Subcutaneous abdominal adipose tissue (tissue), 5 donors: ENCODE measurements at regions not wholly inside any gene's neighbourhood (a gene's known extent, or its start where the extent isn't known, plus 50 kb on each side); places are given as distances from the start of the nearest gene placed in this dataset.

Experiments
- H3K27ac ChIP-seq: one replicate; pipeline ENCODE4 v1.7.0; 2013; ENCODE audit warnings: low read depth, mild to moderate bottlenecking, inconsistent platforms, low read length, moderate library complexity
- H3K27me3 ChIP-seq, 5 donors: one replicate each; pipeline ENCODE4 v1.7.0; 2013; ENCODE audit warnings: low read length in 5 of 5, inconsistent platforms in 1 of 5; ENCODE audit not compliant: control insufficient read depth in 5 of 5, insufficient read depth in 4 of 5
- H3K36me3 ChIP-seq, 5 donors: one replicate each; pipeline ENCODE4 v1.7.0; 2013; ENCODE audit warnings: low read length in 5 of 5; ENCODE audit not compliant: control insufficient read depth in 5 of 5, insufficient read depth in 5 of 5
- H3K4me1 ChIP-seq, 5 donors: one replicate each; pipeline ENCODE4 v1.7.0; 2013; ENCODE audit warnings: low read length in 5 of 5, mild to moderate bottlenecking in 3 of 5, moderate library complexity in 1 of 5; ENCODE audit not compliant: control insufficient read depth in 5 of 5, insufficient read depth in 5 of 5
- H3K4me3 ChIP-seq, 5 donors: one replicate each; pipeline ENCODE4 v1.7.0; 2013; ENCODE audit warnings: low read length in 5 of 5, low read depth in 1 of 5
- H3K9ac ChIP-seq, 5 donors: one replicate each; pipeline ENCODE4 v1.7.0; 2013; ENCODE audit warnings: low read length in 5 of 5, mild to moderate bottlenecking in 4 of 5, moderate library complexity in 3 of 5
- H3K9me3 ChIP-seq, 5 donors: one replicate each; pipeline ENCODE4 v1.7.0; 2013; ENCODE audit warnings: low read length in 5 of 5; ENCODE audit not compliant: control insufficient read depth in 5 of 5
- donor health status: healthy.
- donor health status: healthy.
- donor health status: healthy.
- donor health status: healthy.
- donor health status: healthy.

DNA sequence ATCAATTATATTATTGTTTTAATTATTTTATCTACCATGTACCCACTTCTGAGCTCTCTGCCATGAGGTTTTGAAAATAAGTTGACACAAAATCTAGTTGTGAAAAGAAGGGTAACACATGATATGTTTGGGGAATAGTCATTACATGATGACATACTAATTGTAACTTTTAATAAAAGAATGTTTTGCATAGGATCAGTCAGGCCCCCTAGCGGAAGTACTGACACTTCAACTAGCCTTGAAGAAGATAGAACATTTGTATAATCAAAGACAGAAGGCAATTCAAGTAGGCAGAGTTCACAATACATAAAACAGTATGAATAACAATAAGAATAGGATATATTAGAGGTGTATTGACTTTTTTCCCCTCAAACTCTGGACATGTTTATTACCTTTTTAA lies 1191.0 kb upstream of the AGA start:
- no peak overlapping the region for H3K27ac ChIP-seq

DNA sequence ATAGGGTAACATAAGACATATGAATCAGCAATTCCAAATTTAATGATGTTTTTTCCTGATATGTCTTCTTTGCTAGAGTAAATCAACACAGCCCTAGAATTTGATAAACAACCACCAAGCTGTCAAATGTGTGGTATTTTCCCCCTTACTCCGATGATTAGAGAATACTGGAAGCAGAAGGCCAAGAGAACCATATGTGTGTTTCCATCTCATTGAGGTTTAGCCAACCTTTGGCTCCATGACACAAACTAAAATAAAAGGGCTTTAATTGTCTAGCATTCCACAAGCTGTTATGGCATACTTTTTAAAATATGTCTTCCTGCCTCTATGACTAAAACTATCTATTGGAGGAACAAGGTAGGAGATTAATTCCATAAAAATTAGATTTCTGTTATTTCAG lies 1222.4 kb upstream of the AGA start:
- no peaks in the 10 kb centered on the region for H3K36me3 ChIP-seq
- no peak overlapping the region for H3K4me3 ChIP-seq
- H3K9ac ChIP-seq, result no peak overlapping the region
- H3K27ac ChIP-seq, result no peak overlapping the region
- H3K9me3 ChIP-seq, result peaks cover 0 to 3% (median 0%) of the 10 kb centered on the region in 5 donors
- H3K4me1 ChIP-seq, result no peaks in the 10 kb centered on the region
- no peaks in the 10 kb centered on the region for H3K27me3 ChIP-seq

More for the DNA sequence above, 1191.0 kb upstream of the AGA start:
- no peaks in the 10 kb centered on the region for H3K27me3 ChIP-seq
- H3K9ac ChIP-seq, result no peak overlapping the region
- H3K4me3 ChIP-seq, result no peak overlapping the region
- no peaks in the 10 kb centered on the region for H3K4me1 ChIP-seq
- H3K9me3 ChIP-seq, result no peaks in the 10 kb centered on the region
- no peaks in the 10 kb centered on the region for H3K36me3 ChIP-seq

- no peak overlapping the region for H3K27ac ChIP-seq
- no peak overlapping the region for H3K4me3 ChIP-seq
- no peaks in the 10 kb centered on the region for H3K4me1 ChIP-seq
- H3K9ac ChIP-seq, result no peak overlapping the region
- H3K36me3 ChIP-seq, result no peaks in the 10 kb centered on the region
- no peaks in the 10 kb centered on the region for H3K27me3 ChIP-seq
- H3K9me3 ChIP-seq, result peaks cover 0 to 6% (median 4%) of the 10 kb centered on the region in 5 donors
These were observed 1223.7 kb upstream of the AGA start for GRCh38 chr4:178665916-178666315.

DNA sequence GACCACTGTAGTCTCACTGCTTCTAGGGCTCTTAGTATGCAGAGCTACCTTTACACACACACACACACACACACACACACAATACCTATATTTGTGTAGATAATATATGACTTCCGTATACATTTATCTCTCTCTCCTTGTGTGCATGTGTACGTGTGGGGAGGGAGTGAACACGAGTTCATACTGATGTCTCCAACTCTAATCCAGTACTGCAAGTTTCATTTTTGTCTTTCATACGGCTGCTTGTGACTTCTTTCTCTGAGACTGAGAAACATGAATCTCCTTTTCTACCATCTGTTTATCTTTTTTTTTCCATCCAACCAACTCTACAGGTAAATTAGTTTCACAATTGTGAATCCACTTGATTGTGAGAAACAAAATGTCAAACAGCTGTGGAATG lies 1229.5 kb upstream of the AGA start:
- Histone ChIP-seq H3K27ac (no peak overlapping the region), H3K4me3 (no peak overlapping the region), H3K27me3 (no peaks in the 10 kb centered on the region), H3K4me1 (no peaks in the 10 kb centered on the region), H3K36me3 (no peaks in the 10 kb centered on the region), H3K9ac (no peak overlapping the region), H3K9me3 (peaks cover 0 to 9% (median 4%) of the 10 kb centered on the region in 5 donors)

DNA sequence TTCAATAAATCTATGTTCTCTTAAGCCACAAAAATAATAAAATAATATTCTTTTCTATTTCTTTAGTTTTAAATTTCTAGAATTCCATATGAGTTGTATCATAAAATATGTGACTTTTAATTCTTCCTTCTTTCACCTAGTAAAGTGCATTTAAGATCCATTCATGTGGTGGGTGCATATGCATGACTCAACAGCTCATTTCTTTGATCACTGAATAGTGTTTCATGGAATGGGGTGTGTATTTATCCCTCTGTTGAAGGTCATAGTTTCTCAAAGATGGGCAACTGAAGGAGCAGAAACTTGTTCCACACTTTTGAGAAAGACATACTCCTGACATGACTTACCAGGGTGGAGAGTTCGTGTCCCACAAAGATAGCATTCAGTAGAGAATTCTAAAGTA lies 1230.3 kb upstream of the AGA start:
- no peaks in the 10 kb centered on the region for H3K27me3 ChIP-seq
- no peak overlapping the region for H3K4me3 ChIP-seq
- H3K4me1 ChIP-seq, result no peaks in the 10 kb centered on the region
- H3K36me3 ChIP-seq, result no peaks in the 10 kb centered on the region
- H3K9me3 ChIP-seq, result peaks cover 0 to 9% (median 4%) of the 10 kb centered on the region in 5 donors
- no peak overlapping the region for H3K9ac ChIP-seq
- H3K27ac ChIP-seq, result no peak overlapping the region

DNA sequence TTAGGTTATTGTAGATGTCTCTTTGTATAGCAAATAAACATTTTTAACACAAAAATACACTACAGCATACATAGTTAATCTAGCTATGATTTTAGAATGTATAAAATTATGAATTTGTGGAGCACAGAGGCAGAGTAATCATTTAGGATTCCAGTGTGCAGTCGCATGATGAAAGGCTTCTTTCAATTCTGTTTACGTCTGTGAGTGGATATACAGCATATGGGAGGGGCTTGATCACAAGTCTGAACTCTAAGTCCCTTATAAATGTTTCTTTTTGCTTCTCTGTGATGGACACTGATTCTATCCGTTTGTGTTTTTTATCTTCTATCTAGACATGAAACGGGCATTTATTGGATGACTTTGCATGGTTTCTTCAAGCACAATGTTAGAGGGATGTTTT lies 1239.6 kb upstream of the AGA start:
- Histone ChIP-seq H3K9ac (no peak overlapping the region), H3K27ac (no peak overlapping the region), H3K4me1 (no peaks in the 10 kb centered on the region), H3K4me3 (no peak overlapping the region), H3K36me3 (no peaks in the 10 kb centered on the region), H3K9me3 (peaks cover 0 to 4% (median 0%) of the 10 kb centered on the region in 5 donors), H3K27me3 (no peaks in the 10 kb centered on the region)

DNA sequence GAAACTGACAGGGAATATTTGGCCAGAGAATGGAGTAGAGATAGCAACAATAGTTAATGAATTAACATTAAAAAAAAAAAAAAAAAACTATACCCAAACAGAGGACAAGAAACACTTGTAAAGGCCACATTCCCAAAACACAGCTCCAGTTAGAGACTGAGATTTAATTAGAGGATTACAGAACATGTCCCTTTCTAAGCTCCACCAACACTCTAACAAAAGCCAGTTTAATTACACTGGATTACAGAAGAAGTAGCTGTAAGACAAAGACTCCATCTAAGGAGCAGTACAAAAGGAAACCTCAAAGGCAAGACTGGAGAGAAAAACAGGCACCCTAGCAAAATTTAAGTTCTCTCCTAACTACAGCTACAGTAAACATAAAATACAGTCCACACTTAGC lies 1247.7 kb upstream of the AGA start:
- H3K9me3 ChIP-seq, result peaks cover 0 to 4% (median 0%) of the 10 kb centered on the region in 5 donors
- no peak overlapping the region for H3K9ac ChIP-seq
- H3K27me3 ChIP-seq, result no peaks in the 10 kb centered on the region
- H3K4me3 ChIP-seq, result no peak overlapping the region
- no peaks in the 10 kb centered on the region for H3K36me3 ChIP-seq
- H3K27ac ChIP-seq, result no peak overlapping the region
- no peaks in the 10 kb centered on the region for H3K4me1 ChIP-seq

DNA sequence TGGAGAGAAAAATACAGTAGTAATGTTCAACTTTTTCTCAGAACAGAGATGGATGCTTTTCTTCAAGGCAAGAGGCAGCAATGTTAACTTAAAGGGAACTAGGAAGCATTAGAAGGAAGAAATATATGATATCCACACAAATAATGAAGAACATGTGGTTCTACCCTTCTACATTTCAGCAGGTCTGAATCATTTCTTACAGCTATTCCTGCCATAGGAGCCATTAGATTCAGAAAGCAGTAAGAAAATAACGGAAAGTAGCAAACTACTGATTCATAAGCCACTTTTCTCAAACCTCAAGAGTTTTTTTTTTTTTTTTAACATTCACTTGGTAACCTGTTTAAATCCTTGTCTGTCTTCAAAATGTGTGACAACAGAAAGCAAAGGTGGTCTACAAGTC lies 1251.6 kb upstream of the AGA start:
- Histone ChIP-seq H3K9ac (no peak overlapping the region), H3K4me1 (no peaks in the 10 kb centered on the region)

GRCh38 chr4:178696515-178696914 lies 1254.3 kb upstream of the AGA start:
- no peak overlapping the region for H3K27ac ChIP-seq
- H3K9ac ChIP-seq, result no peak overlapping the region
- H3K4me1 ChIP-seq, result no peaks in the 10 kb centered on the region
- no peaks in the 10 kb centered on the region for H3K27me3 ChIP-seq
- H3K4me3 ChIP-seq, result no peak overlapping the region
- H3K9me3 ChIP-seq, result peaks cover 0 to 4% (median 3%) of the 10 kb centered on the region in 5 donors
- H3K36me3 ChIP-seq, result no peaks in the 10 kb centered on the region

More for the DNA sequence above, 1251.6 kb upstream of the AGA start:
- Histone ChIP-seq H3K27ac (no peak overlapping the region), H3K4me3 (no peak overlapping the region), H3K9me3 (peaks cover 0 to 4% (median 3%) of the 10 kb centered on the region in 5 donors), H3K27me3 (no peaks in the 10 kb centered on the region), H3K36me3 (no peaks in the 10 kb centered on the region)

GRCh38 chr4:178712486-178712885 lies 1270.2 kb upstream of the AGA start:
- no peak overlapping the region for H3K4me3 ChIP-seq
- no peak overlapping the region for H3K9ac ChIP-seq

GRCh38 chr4:178738026-178738425 lies 1295.8 kb upstream of the AGA start:
- no peak overlapping the region for H3K9ac ChIP-seq

More at GRCh38 chr4:178712486-178712885, 1270.2 kb upstream of the AGA start:
- Histone ChIP-seq H3K27me3 (no peaks in the 10 kb centered on the region), H3K9me3 (peaks cover 0 to 8% (median 0%) of the 10 kb centered on the region in 5 donors), H3K36me3 (no peaks in the 10 kb centered on the region), H3K4me1 (no peaks in the 10 kb centered on the region), H3K27ac (no peak overlapping the region)

More at GRCh38 chr4:178738026-178738425, 1295.8 kb upstream of the AGA start:
- H3K27ac ChIP-seq, result no peak overlapping the region
- H3K4me3 ChIP-seq, result no peak overlapping the region
- H3K36me3 ChIP-seq, result no peaks in the 10 kb centered on the region
- H3K4me1 ChIP-seq, result no peaks in the 10 kb centered on the region
- H3K27me3 ChIP-seq, result no peaks in the 10 kb centered on the region
- H3K9me3 ChIP-seq, result peaks cover 0 to 5% (median 2%) of the 10 kb centered on the region in 5 donors
